SK-N-MC (cell line): ENCODE measurements at regions not wholly inside any gene's neighbourhood (a gene's known extent, or its start where the extent isn't known, plus 50 kb on each side); places are given as distances from the start of the nearest gene placed in this dataset.

Source experiments
- DNase-seq: peaks from one replicate; pipeline ENCODE4 v3.0.0-alpha.2; 2011; ENCODE audit warnings: low read depth, low spot score
- H3K27ac ChIP-seq: fragments of 200-600 bp; sonication (generic); 2 replicates; pipeline ENCODE4 v1.5.1; 2016; ENCODE audit warnings: mixed run types
- H3K36me3 ChIP-seq: fragments of 200-600 bp; sonication (generic); 2 replicates; pipeline ENCODE4 v1.6.1; 2017; ENCODE audit warnings: antibody characterized with exemption, low read length, mixed read lengths; ENCODE audit not compliant: insufficient read depth
- H3K4me3 ChIP-seq: fragments of 200-600 bp; sonication (generic); 2 replicates; pipeline ENCODE4 v1.5.1; 2016
- H3K9ac ChIP-seq: fragments of 200-600 bp; sonication (generic); 2 replicates; pipeline ENCODE4 v1.8.0; 2017; ENCODE audit warnings: mixed run types, mixed read lengths; ENCODE audit not compliant: insufficient read length
- H3K9me3 ChIP-seq: fragments of 200-600 bp; sonication (generic); 2 replicates; pipeline ENCODE4 v1.6.1; 2017; ENCODE audit warnings: low read depth, mild to moderate bottlenecking, antibody characterized with exemption, low read length, moderate library complexity, mixed read lengths
- EZH2 ChIP-seq: fragments of 200-600 bp; sonication (generic); IDR thresholded peaks from one replicate; pipeline ENCODE4 v1.6.1; 2017; ENCODE audit warnings: antibody characterized with exemption
- FOXP2 ChIP-seq: optimal IDR thresholded peaks from 2 replicates; pipeline ENCODE3; 2011; ENCODE audit warnings: mild to moderate bottlenecking, moderate library complexity; ENCODE audit not compliant: insufficient read depth; ENCODE audit errors: extremely low read length, control extremely low read depth
- POLR2AphosphoS5 ChIP-seq: IDR thresholded peaks from 2 replicates; pipeline ENCODE4 v1.6.1; 2012; ENCODE audit warnings: mild to moderate bottlenecking, low read depth, low read length, borderline replicate concordance

- no peaks in the 10 kb centered on the region for H3K36me3 ChIP-seq
- DNase-seq: peak; percentile 85
Observed at GRCh38 chr5:62256161-62257019, 49.6 kb upstream of the KIF2A start.

More at GRCh38 chr5:62256161-62257019, 49.6 kb upstream of the KIF2A start:
- peak overlapping the region; percentile 94 for H3K27ac ChIP-seq
- H3K9ac ChIP-seq: peak overlapping the region; percentile 49
- no peaks in the 10 kb centered on the region for H3K9me3 ChIP-seq
- peak overlapping the region; percentile 71 for H3K4me3 ChIP-seq
- no peak for TF ChIP-seq EZH2
- 0 out of 2 replicates have a peak, but pooled peaks have one; percentile 63 for TF ChIP-seq POLR2AphosphoS5
- no peak for TF ChIP-seq FOXP2
